Panc1 (cell line): ENCODE measurements at regions not wholly inside any gene's neighbourhood (a gene's known extent, or its start where the extent isn't known, plus 50 kb on each side); places are given as distances from the start of the nearest gene placed in this dataset.
A peak's percentile ranks its signal among the peaks of the same experiment; 100 is the strongest.

Experiments used
- ATAC-seq: fragments of 200-7000 bp; cut with Tn5 transposase; 2 replicates; pipeline ENCODE4 v1.9.1; 2020; ENCODE audit warnings: mild to moderate bottlenecking, moderate library complexity
- BruUV-seq: library from RNA; stranded (reverse); fragments of 400-500 nt; replicated peaks from 2 replicates; lab custom pipeline; 2021; lab: Mats Ljungman, UMichigan
- CTCF ChIA-PET: fragments of 300-600 bp; sonication (Branson Sonifier 250); formaldehyde crosslinking; loops from one replicate; lab custom pipeline; 2022; ENCODE audit warnings: antibody characterized with exemption; lab: Charles Lee
- POLR2A ChIA-PET: fragments of 300-600 bp; sonication (Branson Sonifier 250); formaldehyde crosslinking; loops from one replicate; lab custom pipeline; 2022; ENCODE audit warnings: antibody characterized with exemption; lab: Charles Lee
- DNase-seq: peaks from one replicate; pipeline ENCODE4 v3.0.0-alpha.2; 2010; ENCODE audit warnings: low read depth, low spot score
- H3K27ac ChIP-seq: 2 replicates; pipeline ENCODE4 v1.5.1; 2011; ENCODE audit warnings: mild to moderate bottlenecking, low read length, inconsistent platforms
- H3K27me3 ChIP-seq: fragments of 200-500 bp; sonication (Bioruptor generic); 2 replicates; pipeline ENCODE4 v1.6.0; 2014; ENCODE audit warnings: low read length, inconsistent platforms; ENCODE audit not compliant: control insufficient read depth, insufficient read depth
- H3K36me3 ChIP-seq: fragments of 200-500 bp; sonication (Bioruptor generic); 2 replicates; pipeline ENCODE4 v1.5.1; 2014; ENCODE audit warnings: inconsistent platforms, mild to moderate bottlenecking, low read length, moderate library complexity; ENCODE audit not compliant: control insufficient read depth, insufficient read depth
- H3K4me1 ChIP-seq: 2 replicates; pipeline ENCODE4 v1.5.1; 2011; ENCODE audit warnings: inconsistent platforms, mild to moderate bottlenecking, low read length, moderate library complexity; ENCODE audit not compliant: control insufficient read depth, insufficient read depth
- H3K4me3 ChIP-seq, 2 experiments: 2 replicates each; pipeline ENCODE4 v1.5.1; 2011 to 2012; ENCODE audit warnings: low read depth in 2 of 2, low read length in 2 of 2, mild to moderate bottlenecking in 2 of 2, inconsistent platforms in 1 of 2, moderate library complexity in 1 of 2
- H3K9me3 ChIP-seq: fragments of 200-500 bp; sonication (Bioruptor generic); 2 replicates; pipeline ENCODE4 v1.5.1; 2014; ENCODE audit warnings: low read depth, mild to moderate bottlenecking, inconsistent platforms, low read length, moderate library complexity; ENCODE audit not compliant: control insufficient read depth, insufficient read depth
- CTCF ChIP-seq: fragments of 450-650 bp; IDR thresholded peaks from 2 replicates; pipeline ENCODE4 v1.5.1; 2017; ENCODE audit warnings: mild to moderate bottlenecking
- POLR2AphosphoS5 ChIP-seq: IDR thresholded peaks from 2 replicates; pipeline ENCODE4 v1.6.1; 2012; ENCODE audit warnings: mild to moderate bottlenecking, low read depth, low read length, moderate library complexity
- REST ChIP-seq, 2 experiments: IDR thresholded peaks; 2 replicates each; pipeline ENCODE4 v1.6.1; 2011 to 2012; ENCODE audit warnings: low read depth in 2 of 2, control low read depth in 1 of 2, low read length in 1 of 2, mild to moderate bottlenecking in 1 of 2, moderate library complexity in 1 of 2; ENCODE audit not compliant: insufficient read depth in 1 of 2
- SIN3A ChIP-seq: IDR thresholded peaks from 2 replicates; pipeline ENCODE4 v1.6.1; 2012; ENCODE audit warnings: low read depth, mild to moderate bottlenecking, low read length, moderate library complexity, borderline replicate concordance; ENCODE audit not compliant: insufficient read depth
- TCF7L2 ChIP-seq: IDR thresholded peaks from 2 replicates; pipeline ENCODE4 v1.6.1; 2011; ENCODE audit warnings: mild to moderate bottlenecking, low read depth, low read length, inconsistent platforms
- in situ Hi-C: cut with HindIII; loops from 2 replicates; pipeline ENCODE4 v1.10.0; 2016; ENCODE audit warnings: low sequenced_read_pairs, low pct_unique_long_range_greater_than_20kb
- intact Hi-C: fragments of 100-400 bp; cut with micrococcal nuclease; formaldehyde crosslinking; loops from one replicate; pipeline ENCODE4 v1.10.0; 2022; ENCODE audit not compliant: unreplicated experiment

GRCh38 chr9:129334105-129334935 is 156.3 kb upstream of the IER5L start:
- no peaks in the 10 kb centered on the region for H3K27me3 ChIP-seq
- intact Hi-C loops (no loop called here), in situ Hi-C loops (no loop called here)
- H3K27ac ChIP-seq: peak overlapping the region; percentile 94
- H3K4me3 ChIP-seq: no peak overlapping the region; a peak in 2 of 4 replicates
- POLR2A ChIA-PET: interaction anchor here (0.6 kb wide), 2 partner anchors 11 to 19 kb away, joined by 4 to 27 read pairs; no protein-coding TSS in a partner anchor
- peaks cover 49% of the 10 kb centered on the region for H3K4me1 ChIP-seq
- CTCF ChIA-PET: interaction anchor here (0.7 kb wide), 1 partner anchor 156 kb away, joined by 3 read pairs; the partner anchor contains the start of gene IER5L
- ATAC-seq: peak; percentile 79
- 0 out of 2 replicates have a peak, but pooled peaks have one; percentile 40 for TF ChIP-seq TCF7L2
- TF ChIP-seq SIN3A: no peak
- no peaks in the 10 kb centered on the region for H3K36me3 ChIP-seq
- DNase-seq: peak; percentile 52
- H3K9me3 ChIP-seq: peaks cover 3% of the 10 kb centered on the region; the same call in 1 of the 2 replicates
- BruUV-seq: no TSS peak

- ChIA-PET CTCF (interaction anchor here (0.6 kb wide), 1 partner anchor 297 kb away, joined by 3 read pairs; no protein-coding TSS in a partner anchor), POLR2A (no interaction called here)
- Histone ChIP-seq H3K4me3 (no peak overlapping the region), H3K9me3 (peaks cover 3% of the 10 kb centered on the region; the same call in 1 of the 2 replicates), H3K36me3 (no peaks in the 10 kb centered on the region), H3K27ac (peak overlapping the region; percentile 94), H3K4me1 (peaks cover 43% of the 10 kb centered on the region), H3K27me3 (no peaks in the 10 kb centered on the region)
- in situ Hi-C loops: no loop called here
- ATAC-seq: peak; percentile 23
- TF ChIP-seq SIN3A (no peak), POLR2AphosphoS5 (no peak), REST (IDR thresholded peaks at IDR 0.05; ENCODE audit: insufficient read depth in 1 of 2, low read depth in 2 of 2, low read length in 1 of 2) (no peak), CTCF (no peak), TCF7L2 (no peak)
- DNase-seq: no peak
- intact Hi-C loops: no loop called here
- BruUV-seq: no TSS peak
Observed at GRCh38 chr9:129333617-129334104, 155.6 kb upstream of the IER5L start.
